Neural cell (in vitro differentiated cells): ENCODE measurements at regions not wholly inside any gene's neighbourhood (a gene's known extent, or its start where the extent isn't known, plus 50 kb on each side); places are given as distances from the start of the nearest gene placed in this dataset.

Experiments used
- H2AFZ ChIP-seq: fragments of 200-600, 300-800 bp; sonication (generic), shearing (Covaris generic); 2 replicates; pipeline ENCODE4 v1.6.0; 2014; ENCODE audit warnings: low read depth, mild to moderate bottlenecking, antibody characterized with exemption, low read length, moderate library complexity
- H3F3A ChIP-seq: fragments of 200-600 bp; shearing (Covaris generic); 2 replicates; pipeline ENCODE4 v1.6.1; 2016; ENCODE audit warnings: mild to moderate bottlenecking, moderate library complexity, mixed read lengths, antibody characterized with exemption, low read length; ENCODE audit not compliant: insufficient read depth, poor library complexity, severe bottlenecking
- H3K27ac ChIP-seq: fragments of 200-600, 300-800 bp; sonication (generic), shearing (Covaris generic); 2 replicates; pipeline ENCODE4 v1.5.1; 2014; ENCODE audit warnings: mild to moderate bottlenecking, low read length, moderate library complexity
- H3K27me3 ChIP-seq: fragments of 300-800, 200-600 bp; sonication (generic), shearing (Covaris generic); 2 replicates; pipeline ENCODE4 v1.6.0; 2014; ENCODE audit warnings: mild to moderate bottlenecking, low read depth, low read length, moderate library complexity; ENCODE audit not compliant: insufficient read depth
- H3K36me3 ChIP-seq: fragments of 300-800, 200-600 bp; sonication (generic), shearing (Covaris generic); 2 replicates; pipeline ENCODE4 v1.5.1; 2014; ENCODE audit warnings: mild to moderate bottlenecking, antibody characterized with exemption, low read length, moderate library complexity; ENCODE audit not compliant: insufficient read depth
- H3K4me2 ChIP-seq: fragments of 300-800, 200-600 bp; sonication (generic), shearing (Covaris generic); 2 replicates; pipeline ENCODE4 v1.6.0; 2014; ENCODE audit warnings: mild to moderate bottlenecking, low read length
- H3K4me3 ChIP-seq: fragments of 300-800, 200-600 bp; sonication (generic), shearing (Covaris generic); 2 replicates; pipeline ENCODE4 v1.5.1; 2014; ENCODE audit warnings: mild to moderate bottlenecking, low read length, moderate library complexity
- H3K79me2 ChIP-seq: fragments of 200-600 bp; shearing (Covaris generic); replicated peaks from 2 replicates; pipeline ENCODE4 v1.6.0; 2014; ENCODE audit warnings: mild to moderate bottlenecking, low read length, moderate library complexity; ENCODE audit not compliant: insufficient read depth
- H3K9ac ChIP-seq: fragments of 300-800, 200-600 bp; sonication (generic), shearing (Covaris generic); 2 replicates; pipeline ENCODE4 v1.6.1; 2016; ENCODE audit warnings: mild to moderate bottlenecking, low read length, mixed read lengths
- H3K9me2 ChIP-seq: fragments of 200-600 bp; shearing (Covaris generic); 2 replicates; pipeline ENCODE4 v1.6.1; 2016; ENCODE audit warnings: mild to moderate bottlenecking, low read length, mixed read lengths; ENCODE audit not compliant: insufficient read depth
- H3K9me3 ChIP-seq: fragments of 200-600, 300-800 bp; sonication (generic), shearing (Covaris generic); 2 replicates; pipeline ENCODE4 v1.6.1; 2016; ENCODE audit warnings: mild to moderate bottlenecking, mixed run types, low read length, moderate library complexity, mixed read lengths
- H4K20me1 ChIP-seq: fragments of 200-600 bp; shearing (Covaris generic); 2 replicates; pipeline ENCODE4 v1.6.1; 2016; ENCODE audit warnings: mild to moderate bottlenecking, mixed run types; ENCODE audit not compliant: insufficient read depth
- EP300 ChIP-seq: fragments of 450-650 bp; conservative IDR thresholded peaks from 2 replicates; pipeline ENCODE4 v1.6.1; 2014; ENCODE audit warnings: antibody characterized with exemption, mild to moderate bottlenecking, moderate library complexity; ENCODE audit not compliant: poor library complexity, severe bottlenecking
- EZH2 ChIP-seq: fragments of 200-600, 300-800 bp; shearing (Covaris generic), sonication (generic); IDR thresholded peaks from 2 replicates; pipeline ENCODE4 v1.6.1; 2014; ENCODE audit warnings: antibody characterized with exemption, low read length, borderline replicate concordance, mild to moderate bottlenecking; ENCODE audit not compliant: insufficient read depth, poor library complexity, severe bottlenecking
- MXI1 ChIP-seq: fragments of 450-650 bp; conservative IDR thresholded peaks from 2 replicates; pipeline ENCODE4 v1.6.1; 2014; ENCODE audit warnings: antibody characterized with exemption, mild to moderate bottlenecking; ENCODE audit not compliant: poor library complexity, severe bottlenecking
- POLR2AphosphoS5 ChIP-seq: IDR thresholded peaks from 2 replicates; pipeline ENCODE4 v1.6.1; 2012
- RAD21 ChIP-seq: fragments of 450-650 bp; conservative IDR thresholded peaks from 2 replicates; pipeline ENCODE4 v1.6.1; 2014; ENCODE audit warnings: antibody characterized with exemption, mild to moderate bottlenecking, moderate library complexity
- SMC3 ChIP-seq: fragments of 450-650 bp; conservative IDR thresholded peaks from 2 replicates; pipeline ENCODE4 v1.6.1; 2014; ENCODE audit warnings: antibody characterized with exemption, mild to moderate bottlenecking, moderate library complexity; ENCODE audit not compliant: poor library complexity
- TAF1 ChIP-seq: IDR thresholded peaks from 2 replicates; pipeline ENCODE4 v1.6.1; 2012; ENCODE audit warnings: low read depth
- TF ChIP-seq, protein P1 (sequence below): IDR thresholded peaks from 2 replicates; pipeline ENCODE4 v1.6.1; 2012; ENCODE audit warnings: borderline replicate concordance
- TF ChIP-seq, protein P2 (sequence below): fragments of 450-650 bp; IDR thresholded peaks from 2 replicates; pipeline ENCODE4 v1.5.1; 2014; ENCODE audit warnings: antibody characterized with exemption, mild to moderate bottlenecking, moderate library complexity; ENCODE audit not compliant: poor library complexity, severe bottlenecking

DNA sequence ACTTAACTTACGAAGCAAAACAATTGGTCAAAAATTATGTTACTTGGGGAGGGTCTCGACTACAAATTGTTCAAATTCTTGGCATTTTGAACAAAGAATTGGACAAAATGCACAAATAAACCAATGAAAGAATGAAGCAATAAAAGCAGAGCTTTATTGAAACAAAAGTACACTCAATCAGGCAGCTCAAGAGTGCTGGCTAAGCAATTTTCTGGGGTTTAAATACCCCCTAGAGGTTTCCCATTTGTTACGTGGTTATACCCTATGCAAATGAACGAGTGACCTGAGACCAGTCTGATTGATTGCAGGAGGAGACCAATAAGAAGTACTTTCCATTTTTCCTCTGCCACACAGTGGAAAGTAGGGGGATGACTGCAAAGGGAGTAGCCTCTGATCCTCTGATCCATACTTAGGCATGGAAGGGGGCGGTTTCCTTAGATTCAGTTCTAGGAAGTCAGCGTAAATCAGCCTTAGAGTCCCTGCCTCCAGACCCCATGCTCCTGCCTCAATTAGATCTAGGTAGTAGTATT lies 228.6 kb downstream of the EFNB2 start:
- Histone ChIP-seq H3K27ac (no peak overlapping the region), H2AFZ (no peak overlapping the region), H3K9me3 (no peaks in the 10 kb centered on the region), H3K27me3 (no peaks in the 10 kb centered on the region), H3K9me2 (no peaks in the 10 kb centered on the region), H3K4me3 (no peak overlapping the region), H3K79me2 (no peaks in the 10 kb centered on the region), H3K36me3 (no peaks in the 10 kb centered on the region), H3K9ac (no peak overlapping the region), H3F3A (no peaks in the 10 kb centered on the region), H3K4me2 (no peak overlapping the region), H4K20me1 (no peaks in the 10 kb centered on the region)
- no peak for TF ChIP-seq RAD21
- no peak for TF ChIP-seq SMC3
- TF ChIP-seq TAF1, result no peak
- TF ChIP-seq EZH2, result no peak
- TF ChIP-seq, protein P1, sequence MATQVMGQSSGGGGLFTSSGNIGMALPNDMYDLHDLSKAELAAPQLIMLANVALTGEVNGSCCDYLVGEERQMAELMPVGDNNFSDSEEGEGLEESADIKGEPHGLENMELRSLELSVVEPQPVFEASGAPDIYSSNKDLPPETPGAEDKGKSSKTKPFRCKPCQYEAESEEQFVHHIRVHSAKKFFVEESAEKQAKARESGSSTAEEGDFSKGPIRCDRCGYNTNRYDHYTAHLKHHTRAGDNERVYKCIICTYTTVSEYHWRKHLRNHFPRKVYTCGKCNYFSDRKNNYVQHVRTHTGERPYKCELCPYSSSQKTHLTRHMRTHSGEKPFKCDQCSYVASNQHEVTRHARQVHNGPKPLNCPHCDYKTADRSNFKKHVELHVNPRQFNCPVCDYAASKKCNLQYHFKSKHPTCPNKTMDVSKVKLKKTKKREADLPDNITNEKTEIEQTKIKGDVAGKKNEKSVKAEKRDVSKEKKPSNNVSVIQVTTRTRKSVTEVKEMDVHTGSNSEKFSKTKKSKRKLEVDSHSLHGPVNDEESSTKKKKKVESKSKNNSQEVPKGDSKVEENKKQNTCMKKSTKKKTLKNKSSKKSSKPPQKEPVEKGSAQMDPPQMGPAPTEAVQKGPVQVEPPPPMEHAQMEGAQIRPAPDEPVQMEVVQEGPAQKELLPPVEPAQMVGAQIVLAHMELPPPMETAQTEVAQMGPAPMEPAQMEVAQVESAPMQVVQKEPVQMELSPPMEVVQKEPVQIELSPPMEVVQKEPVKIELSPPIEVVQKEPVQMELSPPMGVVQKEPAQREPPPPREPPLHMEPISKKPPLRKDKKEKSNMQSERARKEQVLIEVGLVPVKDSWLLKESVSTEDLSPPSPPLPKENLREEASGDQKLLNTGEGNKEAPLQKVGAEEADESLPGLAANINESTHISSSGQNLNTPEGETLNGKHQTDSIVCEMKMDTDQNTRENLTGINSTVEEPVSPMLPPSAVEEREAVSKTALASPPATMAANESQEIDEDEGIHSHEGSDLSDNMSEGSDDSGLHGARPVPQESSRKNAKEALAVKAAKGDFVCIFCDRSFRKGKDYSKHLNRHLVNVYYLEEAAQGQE, result no peak
- TF ChIP-seq EP300, result no peak
- TF ChIP-seq, protein P2, sequence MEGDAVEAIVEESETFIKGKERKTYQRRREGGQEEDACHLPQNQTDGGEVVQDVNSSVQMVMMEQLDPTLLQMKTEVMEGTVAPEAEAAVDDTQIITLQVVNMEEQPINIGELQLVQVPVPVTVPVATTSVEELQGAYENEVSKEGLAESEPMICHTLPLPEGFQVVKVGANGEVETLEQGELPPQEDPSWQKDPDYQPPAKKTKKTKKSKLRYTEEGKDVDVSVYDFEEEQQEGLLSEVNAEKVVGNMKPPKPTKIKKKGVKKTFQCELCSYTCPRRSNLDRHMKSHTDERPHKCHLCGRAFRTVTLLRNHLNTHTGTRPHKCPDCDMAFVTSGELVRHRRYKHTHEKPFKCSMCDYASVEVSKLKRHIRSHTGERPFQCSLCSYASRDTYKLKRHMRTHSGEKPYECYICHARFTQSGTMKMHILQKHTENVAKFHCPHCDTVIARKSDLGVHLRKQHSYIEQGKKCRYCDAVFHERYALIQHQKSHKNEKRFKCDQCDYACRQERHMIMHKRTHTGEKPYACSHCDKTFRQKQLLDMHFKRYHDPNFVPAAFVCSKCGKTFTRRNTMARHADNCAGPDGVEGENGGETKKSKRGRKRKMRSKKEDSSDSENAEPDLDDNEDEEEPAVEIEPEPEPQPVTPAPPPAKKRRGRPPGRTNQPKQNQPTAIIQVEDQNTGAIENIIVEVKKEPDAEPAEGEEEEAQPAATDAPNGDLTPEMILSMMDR, result no peak
- TF ChIP-seq POLR2AphosphoS5, result no peak
- TF ChIP-seq MXI1, result no peak

DNA sequence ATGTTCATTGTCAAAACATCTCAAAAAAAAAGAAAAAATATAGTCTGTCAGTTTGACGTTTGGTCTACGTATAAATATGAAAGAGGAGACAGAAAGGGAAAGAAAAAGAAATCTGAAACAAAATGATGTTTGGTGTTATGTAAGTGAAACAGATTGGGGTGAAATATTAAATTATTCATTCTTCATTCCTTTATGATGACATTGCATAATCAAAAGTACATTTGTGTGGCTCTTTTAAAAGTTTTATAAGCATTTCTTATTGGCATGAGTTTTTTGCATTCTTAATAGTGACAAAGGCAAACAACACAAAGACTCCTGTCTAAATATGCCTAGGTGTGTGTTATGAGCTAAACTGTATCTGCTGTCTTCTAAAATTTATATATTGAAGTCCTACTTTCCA lies 232.6 kb downstream of the EFNB2 start:
- H2AFZ ChIP-seq, result no peak overlapping the region
- no peaks in the 10 kb centered on the region for H3K9me3 ChIP-seq
- no peaks in the 10 kb centered on the region for H3K27me3 ChIP-seq
- no peak overlapping the region for H3K9ac ChIP-seq
- no peak overlapping the region for H3K27ac ChIP-seq
- no peaks in the 10 kb centered on the region for H4K20me1 ChIP-seq
- no peak overlapping the region for H3K4me3 ChIP-seq
- no peaks in the 10 kb centered on the region for H3K36me3 ChIP-seq
- TF ChIP-seq MXI1 (no peak), EZH2 (no peak), RAD21 (no peak), TAF1 (no peak), SMC3 (no peak), EP300 (no peak), POLR2AphosphoS5 (no peak)
- TF ChIP-seq, protein P2, result no peak
- TF ChIP-seq, protein P1, result no peak
- no peaks in the 10 kb centered on the region for H3K79me2 ChIP-seq
- no peak overlapping the region for H3K4me2 ChIP-seq
- H3F3A ChIP-seq, result no peaks in the 10 kb centered on the region
- H3K9me2 ChIP-seq, result no peaks in the 10 kb centered on the region
